Calu3 (cell line): ENCODE measurements at regions not wholly inside any gene's neighbourhood (a gene's known extent, or its start where the extent isn't known, plus 50 kb on each side); places are given as distances from the start of the nearest gene placed in this dataset.

Source experiments
- BruUV-seq: library from RNA; stranded (reverse); fragments of 400-500 nt; replicated peaks from 2 replicates; lab custom pipeline; 2021; lab: Mats Ljungman, UMichigan
- CTCF ChIA-PET: fragments of 300-600 bp; sonication (Branson Sonifier 250); formaldehyde crosslinking; loops from one replicate; lab custom pipeline; 2022; ENCODE audit warnings: antibody characterized with exemption; lab: Charles Lee
- DNase-seq: peaks from one replicate; pipeline ENCODE4 v3.0.0; 2022
- H3K27ac Mint-ChIP-seq: one replicate; pipeline ENCODE4 v1.8.0; 2022; ENCODE audit warnings: mixed read lengths; ENCODE audit not compliant: unreplicated experiment
- H3K27me3 Mint-ChIP-seq: one replicate; pipeline ENCODE4 v1.8.0; 2022; ENCODE audit warnings: mixed read lengths; ENCODE audit not compliant: unreplicated experiment
- H3K36me3 Mint-ChIP-seq: one replicate; pipeline ENCODE4 v1.8.0; 2022; ENCODE audit warnings: mild to moderate bottlenecking, moderate library complexity, mixed read lengths; ENCODE audit not compliant: insufficient read depth, unreplicated experiment
- H3K4me1 Mint-ChIP-seq: one replicate; pipeline ENCODE4 v1.8.0; 2022; ENCODE audit warnings: mild to moderate bottlenecking, low read depth, mixed read lengths; ENCODE audit not compliant: unreplicated experiment
- H3K4me3 Mint-ChIP-seq: one replicate; pipeline ENCODE4 v1.8.0; 2022; ENCODE audit warnings: mild to moderate bottlenecking, low read depth, moderate library complexity, mixed read lengths; ENCODE audit not compliant: unreplicated experiment
- H3K9me3 Mint-ChIP-seq: one replicate; pipeline ENCODE4 v1.8.0; 2022; ENCODE audit warnings: low read depth, mixed read lengths; ENCODE audit not compliant: unreplicated experiment
- intact Hi-C: fragments of 100-400 bp; cut with micrococcal nuclease; formaldehyde crosslinking; loops from one replicate; pipeline ENCODE4 v1.10.0; 2022; ENCODE audit not compliant: unreplicated experiment
- TF ChIP-seq, protein P1 (sequence below): fragments of 200-600 bp; IDR thresholded peaks from one replicate; pipeline ENCODE4 v1.8.0; 2022; ENCODE audit warnings: antibody characterized with exemption; ENCODE audit not compliant: unreplicated experiment

DNA sequence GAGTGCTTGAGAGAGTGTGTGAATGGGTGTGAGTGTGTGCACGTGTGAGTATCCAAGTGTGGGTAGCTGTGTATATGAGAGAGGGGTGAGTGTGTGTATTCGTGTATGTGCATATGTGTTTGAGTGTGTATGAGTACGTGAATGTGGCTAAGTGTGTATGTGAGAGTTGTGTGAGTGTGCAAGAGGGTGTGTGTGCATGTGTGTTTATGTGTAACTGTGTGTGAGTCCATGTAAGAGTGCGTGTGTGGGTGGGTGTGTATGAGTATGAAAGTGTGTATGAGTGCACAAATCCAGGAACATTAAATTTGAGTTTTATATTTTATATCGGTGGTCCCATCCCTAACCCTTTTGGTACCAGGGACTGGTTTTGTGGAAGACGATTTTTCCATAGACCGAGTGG, 156.4 kb downstream of the TENT4A start:
- TF ChIP-seq, protein P1, sequence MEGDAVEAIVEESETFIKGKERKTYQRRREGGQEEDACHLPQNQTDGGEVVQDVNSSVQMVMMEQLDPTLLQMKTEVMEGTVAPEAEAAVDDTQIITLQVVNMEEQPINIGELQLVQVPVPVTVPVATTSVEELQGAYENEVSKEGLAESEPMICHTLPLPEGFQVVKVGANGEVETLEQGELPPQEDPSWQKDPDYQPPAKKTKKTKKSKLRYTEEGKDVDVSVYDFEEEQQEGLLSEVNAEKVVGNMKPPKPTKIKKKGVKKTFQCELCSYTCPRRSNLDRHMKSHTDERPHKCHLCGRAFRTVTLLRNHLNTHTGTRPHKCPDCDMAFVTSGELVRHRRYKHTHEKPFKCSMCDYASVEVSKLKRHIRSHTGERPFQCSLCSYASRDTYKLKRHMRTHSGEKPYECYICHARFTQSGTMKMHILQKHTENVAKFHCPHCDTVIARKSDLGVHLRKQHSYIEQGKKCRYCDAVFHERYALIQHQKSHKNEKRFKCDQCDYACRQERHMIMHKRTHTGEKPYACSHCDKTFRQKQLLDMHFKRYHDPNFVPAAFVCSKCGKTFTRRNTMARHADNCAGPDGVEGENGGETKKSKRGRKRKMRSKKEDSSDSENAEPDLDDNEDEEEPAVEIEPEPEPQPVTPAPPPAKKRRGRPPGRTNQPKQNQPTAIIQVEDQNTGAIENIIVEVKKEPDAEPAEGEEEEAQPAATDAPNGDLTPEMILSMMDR, result no peak
- H3K4me1 Mint-ChIP-seq, result peaks cover 8% of the 10 kb centered on the region
- intact Hi-C loops, result no loop called here
- DNase-seq, result no peak
- CTCF ChIA-PET, result no interaction called here
- no peaks in the 10 kb centered on the region for H3K27me3 Mint-ChIP-seq
- peaks cover 3% of the 10 kb centered on the region for H3K9me3 Mint-ChIP-seq
- no peaks in the 10 kb centered on the region for H3K36me3 Mint-ChIP-seq
- no peak overlapping the region for H3K4me3 Mint-ChIP-seq
- no peak overlapping the region for H3K27ac Mint-ChIP-seq
- BruUV-seq, result no TSS peak

DNA sequence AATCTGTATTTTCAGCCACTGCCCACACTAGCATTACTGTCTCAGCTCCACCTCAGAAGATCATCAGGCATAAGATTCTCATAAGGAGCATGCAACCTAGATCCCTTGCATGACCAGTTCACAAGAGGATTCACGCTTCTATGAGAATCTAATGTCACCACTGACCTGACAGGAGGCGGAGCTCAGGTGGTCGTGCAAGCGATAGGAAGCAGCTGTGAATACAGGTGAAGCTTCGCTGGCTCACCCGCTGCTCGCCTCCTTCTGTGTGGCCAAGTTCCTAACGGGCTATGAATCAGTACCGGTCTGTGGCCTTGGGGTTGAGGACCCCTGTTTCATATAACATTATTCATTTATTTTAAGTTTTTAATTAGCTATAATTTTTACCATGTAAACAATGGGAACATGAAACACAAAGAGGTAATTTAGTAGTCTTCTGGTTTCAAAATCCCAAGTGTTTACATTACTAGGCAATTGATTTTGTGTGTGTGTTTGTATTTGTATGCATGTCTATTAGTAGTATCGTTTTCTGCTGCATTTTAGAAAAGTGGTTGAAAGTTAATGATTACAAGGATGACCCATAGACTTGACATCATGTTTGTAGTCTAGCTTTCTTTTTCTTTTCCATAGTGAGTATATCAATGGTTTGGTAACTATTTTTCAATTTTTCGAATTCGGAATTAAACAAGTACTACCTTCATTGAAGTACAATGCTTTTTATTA, 159.4 kb downstream of the TENT4A start:
- Mint-ChIP-seq H3K4me3 (no peak overlapping the region), H3K36me3 (no peaks in the 10 kb centered on the region), H3K9me3 (peaks cover 3% of the 10 kb centered on the region), H3K27me3 (no peaks in the 10 kb centered on the region), H3K4me1 (peaks cover 16% of the 10 kb centered on the region), H3K27ac (no peak overlapping the region)
- CTCF ChIA-PET, result interaction anchor here (0.8 kb wide), 1 partner anchor 34 kb away, joined by 3 read pairs; no protein-coding TSS in a partner anchor
- intact Hi-C loops, result no loop called here
- no TSS peak for BruUV-seq
- TF ChIP-seq, protein P1, result no peak
- DNase-seq, result no peak

DNA sequence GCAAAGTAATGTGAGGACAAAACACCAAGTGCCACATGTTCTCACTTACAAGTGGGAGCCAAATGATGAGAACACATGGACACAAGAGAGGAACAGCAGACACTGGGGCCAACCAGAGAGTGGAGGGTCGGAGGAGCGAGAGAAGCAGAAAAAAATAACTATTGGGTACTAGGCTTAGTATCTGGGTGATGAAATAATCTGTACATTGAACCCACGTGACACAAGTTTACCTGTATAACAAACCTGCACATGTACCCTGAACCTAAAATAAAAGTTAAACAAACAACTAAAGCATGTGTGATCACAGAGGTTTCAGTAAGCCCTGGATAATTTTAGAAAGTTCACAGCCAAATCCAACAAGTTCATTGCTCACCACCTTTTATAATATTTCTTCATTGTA, 160.1 kb downstream of the TENT4A start:
- H3K36me3 Mint-ChIP-seq, result no peaks in the 10 kb centered on the region
- H3K27ac Mint-ChIP-seq, result no peak overlapping the region
- peaks cover 16% of the 10 kb centered on the region for H3K4me1 Mint-ChIP-seq
- no peak overlapping the region for H3K4me3 Mint-ChIP-seq
- BruUV-seq, result no TSS peak
- intact Hi-C loops, result no loop called here
- H3K27me3 Mint-ChIP-seq, result no peaks in the 10 kb centered on the region
- TF ChIP-seq, protein P1, result no peak
- no peak for DNase-seq
- peaks cover 5% of the 10 kb centered on the region for H3K9me3 Mint-ChIP-seq
- CTCF ChIA-PET, result interaction anchor here (0.8 kb wide), 1 partner anchor 34 kb away, joined by 3 read pairs; no protein-coding TSS in a partner anchor

DNA sequence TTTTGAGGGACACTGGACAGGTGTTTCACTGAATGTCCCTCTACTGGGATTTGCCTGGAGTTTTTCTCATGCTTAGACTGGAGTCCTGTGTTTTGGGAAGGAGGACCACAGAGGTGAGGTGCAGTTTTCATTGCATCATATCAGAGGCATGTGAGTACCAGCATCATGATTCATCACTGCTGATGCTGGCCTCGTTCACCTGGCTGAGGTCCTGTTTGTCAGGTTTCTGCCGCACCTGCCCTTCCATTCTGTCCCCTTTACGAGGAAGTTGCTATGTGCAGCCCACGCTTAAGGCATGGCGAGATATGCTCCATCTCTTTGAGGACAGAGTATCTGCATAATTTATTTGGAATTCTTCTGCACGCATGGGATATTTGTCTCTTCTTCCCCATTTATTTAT, 162.1 kb downstream of the TENT4A start:
- Mint-ChIP-seq H3K36me3 (no peaks in the 10 kb centered on the region), H3K4me3 (no peak overlapping the region), H3K27ac (no peak overlapping the region), H3K4me1 (peaks cover 16% of the 10 kb centered on the region), H3K9me3 (peaks cover 5% of the 10 kb centered on the region), H3K27me3 (peaks cover 11% of the 10 kb centered on the region)
- CTCF ChIA-PET, result interaction anchor here (0.7 kb wide), 1 partner anchor 45 kb away, joined by 3 read pairs; no protein-coding TSS in a partner anchor
- intact Hi-C loops, result loop anchor here (2.0 kb wide), 1 partner anchor 29 kb away; no protein-coding TSS in a partner anchor
- no TSS peak for BruUV-seq
- TF ChIP-seq, protein P1, result no peak
- DNase-seq, result peak; percentile 73
